ENCODE measurements at regions not wholly inside any gene's neighbourhood (a gene's known extent, or its start where the extent isn't known, plus 50 kb on each side); places are given as distances from the start of the nearest gene placed in this dataset.

DNA sequence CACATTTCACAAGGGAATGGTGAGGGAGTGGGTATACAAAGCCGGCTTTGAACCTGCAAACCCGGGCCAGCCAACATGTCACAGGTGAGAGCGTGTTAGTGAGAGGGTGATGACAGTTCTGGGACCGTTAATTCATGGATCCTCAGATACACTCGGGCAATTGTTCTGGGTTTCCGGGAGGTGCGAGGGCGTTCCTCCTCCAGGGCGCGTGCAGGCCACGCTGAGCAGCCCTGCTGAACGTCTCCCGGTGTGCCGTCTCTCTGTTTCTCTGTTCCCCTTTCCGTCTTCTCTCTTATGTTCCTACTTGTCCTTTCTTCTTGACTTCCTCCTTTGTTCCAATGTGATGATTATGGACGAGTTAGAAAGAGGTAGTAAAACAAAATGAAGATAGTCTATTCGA is 130.0 kb upstream of the GMDS start:
- DNase-seq (ENCODE audit: low read depth in 1 of 2, low spot score in 1 of 2): no peak
- no peaks in the 10 kb centered on the region for H3K36me3 ChIP-seq
- H3K9me3 ChIP-seq (ENCODE audit: low read depth): no peaks in the 10 kb centered on the region
- no peak overlapping the region for H3K4me3 ChIP-seq
- H3K4me1 ChIP-seq (ENCODE audit: low read depth): no peaks in the 10 kb centered on the region
- H3K27me3 ChIP-seq: no peaks in the 10 kb centered on the region
- H3K27ac ChIP-seq: no peak overlapping the region
- TF ChIP-seq, protein P1, sequence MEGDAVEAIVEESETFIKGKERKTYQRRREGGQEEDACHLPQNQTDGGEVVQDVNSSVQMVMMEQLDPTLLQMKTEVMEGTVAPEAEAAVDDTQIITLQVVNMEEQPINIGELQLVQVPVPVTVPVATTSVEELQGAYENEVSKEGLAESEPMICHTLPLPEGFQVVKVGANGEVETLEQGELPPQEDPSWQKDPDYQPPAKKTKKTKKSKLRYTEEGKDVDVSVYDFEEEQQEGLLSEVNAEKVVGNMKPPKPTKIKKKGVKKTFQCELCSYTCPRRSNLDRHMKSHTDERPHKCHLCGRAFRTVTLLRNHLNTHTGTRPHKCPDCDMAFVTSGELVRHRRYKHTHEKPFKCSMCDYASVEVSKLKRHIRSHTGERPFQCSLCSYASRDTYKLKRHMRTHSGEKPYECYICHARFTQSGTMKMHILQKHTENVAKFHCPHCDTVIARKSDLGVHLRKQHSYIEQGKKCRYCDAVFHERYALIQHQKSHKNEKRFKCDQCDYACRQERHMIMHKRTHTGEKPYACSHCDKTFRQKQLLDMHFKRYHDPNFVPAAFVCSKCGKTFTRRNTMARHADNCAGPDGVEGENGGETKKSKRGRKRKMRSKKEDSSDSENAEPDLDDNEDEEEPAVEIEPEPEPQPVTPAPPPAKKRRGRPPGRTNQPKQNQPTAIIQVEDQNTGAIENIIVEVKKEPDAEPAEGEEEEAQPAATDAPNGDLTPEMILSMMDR (IDR thresholded peaks at IDR 0.05; ENCODE audit: low read depth, low read length): no peak

DNA sequence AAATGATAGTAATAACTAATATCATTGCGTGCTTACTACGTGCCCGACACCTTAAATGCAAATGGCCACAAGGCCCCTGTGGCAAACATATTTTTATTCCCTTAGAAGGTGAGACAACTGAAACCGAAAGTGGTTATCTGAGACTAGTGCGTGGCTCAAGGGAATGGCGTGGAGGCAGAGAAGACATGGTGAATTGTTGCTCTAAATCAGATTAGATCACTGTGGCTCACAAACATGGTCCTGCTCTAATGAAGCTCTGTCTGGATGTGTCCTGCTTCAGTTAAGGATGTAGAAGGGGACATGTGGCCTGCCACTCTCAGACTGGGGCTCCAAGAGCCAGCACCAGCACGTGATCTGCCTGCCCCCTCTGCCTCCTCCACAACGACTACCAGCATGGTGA is 124.2 kb upstream of the GMDS start:
- H3K4me3 ChIP-seq: no peak overlapping the region
- H3K4me1 ChIP-seq (ENCODE audit: low read depth): peaks cover 1% of the 10 kb centered on the region
- no peaks in the 10 kb centered on the region for H3K36me3 ChIP-seq
- no peaks in the 10 kb centered on the region for H3K9me3 ChIP-seq (ENCODE audit: low read depth)
- TF ChIP-seq, protein P1 (IDR thresholded peaks at IDR 0.05; ENCODE audit: low read depth, low read length): no peak
- H3K27ac ChIP-seq: no peak overlapping the region
- DNase-seq (ENCODE audit: low read depth in 1 of 2, low spot score in 1 of 2): no peak
- no peaks in the 10 kb centered on the region for H3K27me3 ChIP-seq

DNA sequence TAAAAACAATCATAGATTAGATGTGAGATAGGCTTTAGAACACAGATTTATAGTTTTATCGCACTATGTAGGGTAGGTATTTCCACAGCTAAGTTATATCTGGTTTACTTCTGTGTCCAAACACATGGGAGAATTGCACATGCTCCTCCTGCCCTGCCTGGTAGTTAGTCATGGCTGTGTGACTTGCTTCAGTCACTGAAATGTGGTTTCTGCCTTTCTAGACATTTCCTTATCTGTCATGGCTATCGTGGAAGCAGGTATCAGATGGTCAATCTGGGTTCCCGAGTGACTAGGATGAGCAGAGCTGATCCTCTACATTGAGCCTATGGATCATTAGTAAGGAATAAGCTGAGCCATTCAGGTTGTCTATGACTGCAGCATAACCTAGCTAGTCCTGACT is 117.8 kb upstream of the GMDS start:
- Histone ChIP-seq H3K4me3 (no peak overlapping the region), H3K9me3 (ENCODE audit: low read depth) (no peaks in the 10 kb centered on the region), H3K27ac (no peak overlapping the region), H3K4me1 (ENCODE audit: low read depth) (peaks cover 3% of the 10 kb centered on the region), H3K36me3 (no peaks in the 10 kb centered on the region), H3K27me3 (no peaks in the 10 kb centered on the region)
- no peak for DNase-seq (ENCODE audit: low read depth in 1 of 2, low spot score in 1 of 2)
- TF ChIP-seq, protein P1 (IDR thresholded peaks at IDR 0.05; ENCODE audit: low read depth, low read length): no peak

DNA sequence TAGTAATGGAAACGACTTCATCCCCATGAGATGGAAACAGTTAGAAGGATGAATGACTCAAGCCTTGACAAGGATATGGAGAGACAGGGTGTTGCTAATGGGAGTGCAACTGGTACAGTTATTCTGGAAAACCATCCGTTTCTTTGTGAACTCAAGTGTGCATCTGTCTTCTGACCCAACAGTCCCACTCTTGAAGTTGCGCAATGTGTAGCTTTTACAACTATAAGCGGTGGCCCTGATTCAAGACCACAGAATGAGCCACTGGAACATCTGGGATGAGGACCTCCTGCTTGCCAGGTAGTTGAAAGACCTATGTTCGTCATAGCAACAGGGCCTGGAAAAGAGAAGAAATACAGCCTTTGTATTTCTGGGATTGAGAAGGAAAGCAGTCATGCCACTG is 115.8 kb upstream of the GMDS start:
- H3K36me3 ChIP-seq: no peaks in the 10 kb centered on the region
- H3K4me3 ChIP-seq: no peak overlapping the region
- no peaks in the 10 kb centered on the region for H3K9me3 ChIP-seq (ENCODE audit: low read depth)
- H3K27ac ChIP-seq: no peak overlapping the region
- no peaks in the 10 kb centered on the region for H3K27me3 ChIP-seq
- peaks cover 3% of the 10 kb centered on the region for H3K4me1 ChIP-seq (ENCODE audit: low read depth)
- DNase-seq (ENCODE audit: low read depth in 1 of 2, low spot score in 1 of 2): no peak
- TF ChIP-seq, protein P1 (IDR thresholded peaks at IDR 0.05; ENCODE audit: low read depth, low read length): no peak

DNA sequence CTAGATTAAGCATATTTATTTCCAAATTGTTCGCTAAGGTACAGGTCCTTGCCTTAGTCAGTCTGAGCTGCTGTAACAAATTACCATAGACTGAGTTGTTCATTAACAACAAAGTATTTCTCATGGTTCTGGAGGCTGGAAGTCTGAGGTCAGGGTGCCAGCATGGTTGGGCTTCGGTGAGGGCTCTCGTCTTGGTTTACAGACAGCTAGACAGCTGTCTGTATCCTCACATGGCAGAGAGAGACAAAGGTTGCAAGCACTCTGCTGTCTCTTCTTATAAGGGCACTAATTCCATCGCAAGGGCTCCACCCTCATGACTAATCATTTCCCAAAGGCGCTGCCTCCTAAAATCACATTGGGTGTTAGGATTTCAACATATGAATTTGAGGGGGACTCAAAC is 115.3 kb upstream of the GMDS start:
- Histone ChIP-seq H3K9me3 (ENCODE audit: low read depth) (no peaks in the 10 kb centered on the region), H3K27ac (no peak overlapping the region), H3K4me3 (no peak overlapping the region), H3K4me1 (ENCODE audit: low read depth) (peaks cover 3% of the 10 kb centered on the region), H3K36me3 (no peaks in the 10 kb centered on the region), H3K27me3 (no peaks in the 10 kb centered on the region)
- TF ChIP-seq, protein P1 (IDR thresholded peaks at IDR 0.05; ENCODE audit: low read depth, low read length): no peak
- DNase-seq (ENCODE audit: low read depth in 1 of 2, low spot score in 1 of 2): no peak

DNA sequence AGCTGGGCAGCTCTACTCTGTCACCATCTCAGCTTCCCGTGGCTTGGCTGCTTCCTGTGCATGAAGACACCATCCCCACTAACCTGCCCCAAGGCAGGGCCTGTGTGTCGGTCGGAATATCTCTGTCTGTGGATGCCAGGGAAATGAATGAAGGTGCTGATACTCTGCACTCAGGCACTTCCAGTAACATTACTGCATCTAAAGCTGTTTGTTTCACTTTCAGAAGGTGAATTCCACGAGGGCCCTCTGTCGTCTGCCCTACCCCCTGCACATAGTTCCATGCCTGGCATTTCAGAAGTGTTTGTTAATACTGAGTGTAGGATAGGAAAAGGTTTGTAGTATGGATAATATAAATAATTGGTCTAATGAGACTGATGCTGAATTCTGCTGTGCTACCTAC is 114.7 kb upstream of the GMDS start:
- Histone ChIP-seq H3K4me1 (ENCODE audit: low read depth) (peaks cover 3% of the 10 kb centered on the region), H3K36me3 (no peaks in the 10 kb centered on the region), H3K27ac (no peak overlapping the region), H3K27me3 (no peaks in the 10 kb centered on the region), H3K9me3 (ENCODE audit: low read depth) (no peaks in the 10 kb centered on the region), H3K4me3 (no peak overlapping the region)
- TF ChIP-seq, protein P1 (IDR thresholded peaks at IDR 0.05; ENCODE audit: low read depth, low read length): no peak
- DNase-seq (ENCODE audit: low read depth in 1 of 2, low spot score in 1 of 2): no peak

Data from cardiac muscle cell (in vitro differentiated cells and primary cell).